Type B pancreatic cell (in vitro differentiated cells): ENCODE measurements at regions not wholly inside any gene's neighbourhood (a gene's known extent, or its start where the extent isn't known, plus 50 kb on each side); places are given as distances from the start of the nearest gene placed in this dataset.
A peak's percentile ranks its signal among the peaks of the same experiment; 100 is the strongest.

Experiments
- DNase-seq: peaks from one replicate; pipeline ENCODE4 v3.0.0; 2021; ENCODE audit warnings: mixed read lengths; ENCODE audit not compliant: unreplicated experiment; ENCODE audit errors: extremely low spot score
- H3K27ac Mint-ChIP-seq: 2 replicates; pipeline ENCODE4 v1.8.0; 2021; ENCODE audit warnings: mild to moderate bottlenecking, mixed read lengths
- H3K27me3 Mint-ChIP-seq: 2 replicates; pipeline ENCODE4 v1.8.0; 2021; ENCODE audit warnings: mixed read lengths
- H3K36me3 Mint-ChIP-seq: 2 replicates; pipeline ENCODE4 v1.8.0; 2021; ENCODE audit warnings: mixed read lengths
- H3K4me1 Mint-ChIP-seq: one replicate; pipeline ENCODE4 v1.8.0; 2021; ENCODE audit warnings: mixed read lengths; ENCODE audit not compliant: unreplicated experiment
- H3K4me3 Mint-ChIP-seq: 2 replicates; pipeline ENCODE4 v1.8.0; 2021; ENCODE audit warnings: mild to moderate bottlenecking, mixed read lengths
- H3K9me3 Mint-ChIP-seq: 2 replicates; pipeline ENCODE4 v1.8.0; 2021; ENCODE audit warnings: mixed read lengths
- CTCF ChIP-seq: fragments of 200-600 bp; sonication (generic); conservative IDR thresholded peaks from 2 replicates; pipeline ENCODE4 v1.5.0; 2021; ENCODE audit warnings: antibody characterized with exemption, mild to moderate bottlenecking

GRCh38 chr5:56468277-56468676 lies 235.1 kb upstream of the ANKRD55 start:
- no peaks in the 10 kb centered on the region for H3K36me3 Mint-ChIP-seq
- H3K4me3 Mint-ChIP-seq = no peak overlapping the region
- H3K4me1 Mint-ChIP-seq = peaks cover 38% of the 10 kb centered on the region
- no peak overlapping the region for H3K27ac Mint-ChIP-seq
- no peak for DNase-seq
- no peak for TF ChIP-seq CTCF
- peaks cover 9% of the 10 kb centered on the region for H3K9me3 Mint-ChIP-seq
- no peaks in the 10 kb centered on the region for H3K27me3 Mint-ChIP-seq

GRCh38 chr5:56467176-56467717 lies 234.1 kb upstream of the ANKRD55 start:
- DNase-seq = no peak
- H3K36me3 Mint-ChIP-seq = no peaks in the 10 kb centered on the region
- H3K4me1 Mint-ChIP-seq = peaks cover 38% of the 10 kb centered on the region
- no peak overlapping the region for H3K4me3 Mint-ChIP-seq
- no peaks in the 10 kb centered on the region for H3K27me3 Mint-ChIP-seq
- H3K9me3 Mint-ChIP-seq = peaks cover 5% of the 10 kb centered on the region
- H3K27ac Mint-ChIP-seq = no peak overlapping the region
- TF ChIP-seq CTCF = no peak

GRCh38 chr5:56466136-56466816 lies 233.1 kb upstream of the ANKRD55 start:
- Mint-ChIP-seq H3K36me3 (no peaks in the 10 kb centered on the region), H3K27ac (peak overlapping the region; percentile 68), H3K9me3 (peaks cover 5% of the 10 kb centered on the region), H3K27me3 (no peaks in the 10 kb centered on the region), H3K4me3 (peak overlapping the region; percentile 21), H3K4me1 (peaks cover 31% of the 10 kb centered on the region)
- TF ChIP-seq CTCF = no peak
- no peak for DNase-seq

GRCh38 chr5:56465769-56466135 lies 232.6 kb upstream of the ANKRD55 start:
- Mint-ChIP-seq H3K27ac (peak overlapping the region; percentile 68), H3K4me1 (peaks cover 35% of the 10 kb centered on the region), H3K4me3 (peak overlapping the region; percentile 21), H3K36me3 (no peaks in the 10 kb centered on the region), H3K9me3 (peaks cover 5% of the 10 kb centered on the region), H3K27me3 (no peaks in the 10 kb centered on the region)
- DNase-seq = no peak
- TF ChIP-seq CTCF = no peak

GRCh38 chr5:56464935-56465768 lies 232.0 kb upstream of the ANKRD55 start:
- H3K36me3 Mint-ChIP-seq = no peaks in the 10 kb centered on the region
- H3K27me3 Mint-ChIP-seq = no peaks in the 10 kb centered on the region
- H3K4me1 Mint-ChIP-seq = peaks cover 41% of the 10 kb centered on the region
- peak overlapping the region; percentile 5 for H3K4me3 Mint-ChIP-seq
- no peak for DNase-seq
- peak overlapping the region; percentile 68 for H3K27ac Mint-ChIP-seq
- TF ChIP-seq CTCF = no peak
- H3K9me3 Mint-ChIP-seq = peaks cover 5% of the 10 kb centered on the region
